ENCODE measurements at regions not wholly inside any gene's neighbourhood (a gene's known extent, or its start where the extent isn't known, plus 50 kb on each side); places are given as distances from the start of the nearest gene placed in this dataset.
"Not testable (repeated sequence)": the region's sequence is repeated elsewhere in the genome, so short reads cannot be mapped to it uniquely, and the experiment has no call there.

- DNase-seq, result no peak
Measured at GRCh38 chr6:118718903-118719302, 67.5 kb upstream of the CEP85L start.

- DNase-seq, result no peak
Measured at GRCh38 chr6:118718297-118718696, 66.9 kb upstream of the CEP85L start.

- no peak for DNase-seq
Measured at GRCh38 chr6:118717106-118717505, 65.7 kb upstream of the CEP85L start.

GRCh38 chr6:118715907-118716306, 64.5 kb upstream of the CEP85L start:
- not testable (repeated sequence) for DNase-seq

GRCh38 chr6:118715376-118715775, 64.0 kb upstream of the CEP85L start:
- no peak for DNase-seq

- DNase-seq, result no peak
Measured at GRCh38 chr6:118714756-118715155, 63.4 kb upstream of the CEP85L start.

- no peak for DNase-seq
Measured at GRCh38 chr6:118712969-118713368, 61.6 kb upstream of the CEP85L start.

GRCh38 chr6:118710616-118711015, 59.2 kb upstream of the CEP85L start:
- DNase-seq, result no peak

- no peak for DNase-seq
Measured at GRCh38 chr6:118709859-118710350, 58.5 kb upstream of the CEP85L start.

- no peak for DNase-seq
Measured at GRCh38 chr6:118708744-118709143, 57.4 kb upstream of the CEP85L start.

GRCh38 chr6:118708055-118708454, 56.7 kb upstream of the CEP85L start:
- DNase-seq, result no peak

GRCh38 chr6:118706702-118707101, 55.3 kb upstream of the CEP85L start:
- no peak for DNase-seq

- no peak for DNase-seq
Measured at GRCh38 chr6:118705544-118706491, 54.4 kb upstream of the CEP85L start.

GRCh38 chr6:118704915-118705314, 53.5 kb upstream of the CEP85L start:
- no peak for DNase-seq

GRCh38 chr6:118701260-118701659, 49.9 kb upstream of the CEP85L start:
- DNase-seq, result not testable (repeated sequence)

Measured in NCI-H1694 (cell line).